ENCODE measurements at regions not wholly inside any gene's neighbourhood (a gene's known extent, or its start where the extent isn't known, plus 50 kb on each side); places are given as distances from the start of the nearest gene placed in this dataset.

GRCh38 chr5:36494841-36495601 is 111.4 kb upstream of the SLC1A3 start:
- ATAC-seq: no peak
- TF ChIP-seq RARB (CRISPR knock-in tag; IDR thresholded peaks at IDR 0.05) (no peak), TSHZ2 (CRISPR knock-in tag; IDR thresholded peaks at IDR 0.05) (no peak), TCF4 (CRISPR knock-in tag; IDR thresholded peaks at IDR 0.05; ENCODE audit: borderline replicate concordance) (no peak), CSDC2 (CRISPR knock-in tag; IDR thresholded peaks at IDR 0.05) (no peak), TOX (CRISPR knock-in tag; IDR thresholded peaks at IDR 0.05; ENCODE audit: borderline replicate concordance) (no peak), ZNF70 (CRISPR knock-in tag; IDR thresholded peaks at IDR 0.05) (no peak)
- TF ChIP-seq, protein P1, sequence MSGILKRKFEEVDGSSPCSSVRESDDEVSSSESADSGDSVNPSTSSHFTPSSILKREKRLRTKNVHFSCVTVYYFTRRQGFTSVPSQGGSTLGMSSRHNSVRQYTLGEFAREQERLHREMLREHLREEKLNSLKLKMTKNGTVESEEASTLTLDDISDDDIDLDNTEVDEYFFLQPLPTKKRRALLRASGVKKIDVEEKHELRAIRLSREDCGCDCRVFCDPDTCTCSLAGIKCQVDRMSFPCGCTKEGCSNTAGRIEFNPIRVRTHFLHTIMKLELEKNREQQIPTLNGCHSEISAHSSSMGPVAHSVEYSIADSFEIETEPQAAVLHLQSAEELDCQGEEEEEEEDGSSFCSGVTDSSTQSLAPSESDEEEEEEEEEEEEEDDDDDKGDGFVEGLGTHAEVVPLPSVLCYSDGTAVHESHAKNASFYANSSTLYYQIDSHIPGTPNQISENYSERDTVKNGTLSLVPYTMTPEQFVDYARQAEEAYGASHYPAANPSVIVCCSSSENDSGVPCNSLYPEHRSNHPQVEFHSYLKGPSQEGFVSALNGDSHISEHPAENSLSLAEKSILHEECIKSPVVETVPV (CRISPR knock-in tag; IDR thresholded peaks at IDR 0.05): no peak

DNA sequence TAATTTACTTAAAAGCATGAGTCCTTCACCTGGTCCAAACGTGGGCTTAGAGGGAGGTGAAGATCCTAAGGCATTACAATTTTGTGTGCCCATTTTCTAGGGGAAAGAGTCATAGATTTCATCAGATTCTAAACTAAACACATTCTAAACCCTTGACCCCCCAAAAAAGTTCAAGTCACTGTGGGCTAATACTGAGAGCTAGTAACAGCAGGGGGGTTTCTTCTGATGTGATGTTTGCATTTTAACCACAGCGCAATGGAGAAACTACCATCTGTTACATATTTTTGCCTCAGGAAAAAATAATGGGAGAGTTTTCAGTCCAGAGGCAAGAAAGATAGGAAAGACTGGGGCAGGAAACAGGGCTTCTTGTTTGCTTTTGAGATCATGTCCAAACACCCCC is 110.8 kb upstream of the SLC1A3 start:
- TF ChIP-seq ZFP30 (CRISPR knock-in tag; IDR thresholded peaks at IDR 0.05): no peak
- TF ChIP-seq ZNF70 (CRISPR knock-in tag; IDR thresholded peaks at IDR 0.05): no peak
- TF ChIP-seq POU6F1 (CRISPR knock-in tag; IDR thresholded peaks at IDR 0.05; ENCODE audit: borderline replicate concordance, low read depth): no peak
- TF ChIP-seq OSR1 (CRISPR knock-in tag; IDR thresholded peaks at IDR 0.05): no peak
- no peak for TF ChIP-seq TOX (CRISPR knock-in tag; IDR thresholded peaks at IDR 0.05; ENCODE audit: borderline replicate concordance)
- TF ChIP-seq CSDC2 (CRISPR knock-in tag; IDR thresholded peaks at IDR 0.05): no peak
- no peak for TF ChIP-seq BACH2 (CRISPR knock-in tag; IDR thresholded peaks at IDR 0.05; ENCODE audit: borderline replicate concordance)
- TF ChIP-seq, protein P2, sequence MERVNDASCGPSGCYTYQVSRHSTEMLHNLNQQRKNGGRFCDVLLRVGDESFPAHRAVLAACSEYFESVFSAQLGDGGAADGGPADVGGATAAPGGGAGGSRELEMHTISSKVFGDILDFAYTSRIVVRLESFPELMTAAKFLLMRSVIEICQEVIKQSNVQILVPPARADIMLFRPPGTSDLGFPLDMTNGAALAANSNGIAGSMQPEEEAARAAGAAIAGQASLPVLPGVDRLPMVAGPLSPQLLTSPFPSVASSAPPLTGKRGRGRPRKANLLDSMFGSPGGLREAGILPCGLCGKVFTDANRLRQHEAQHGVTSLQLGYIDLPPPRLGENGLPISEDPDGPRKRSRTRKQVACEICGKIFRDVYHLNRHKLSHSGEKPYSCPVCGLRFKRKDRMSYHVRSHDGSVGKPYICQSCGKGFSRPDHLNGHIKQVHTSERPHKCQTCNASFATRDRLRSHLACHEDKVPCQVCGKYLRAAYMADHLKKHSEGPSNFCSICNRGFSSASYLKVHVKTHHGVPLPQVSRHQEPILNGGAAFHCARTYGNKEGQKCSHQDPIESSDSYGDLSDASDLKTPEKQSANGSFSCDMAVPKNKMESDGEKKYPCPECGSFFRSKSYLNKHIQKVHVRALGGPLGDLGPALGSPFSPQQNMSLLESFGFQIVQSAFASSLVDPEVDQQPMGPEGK (CRISPR knock-in tag; IDR thresholded peaks at IDR 0.05; ENCODE audit: borderline replicate concordance): no peak
- no peak for TF ChIP-seq TCF4 (CRISPR knock-in tag; IDR thresholded peaks at IDR 0.05; ENCODE audit: borderline replicate concordance)
- no peak for TF ChIP-seq ESRRG (CRISPR knock-in tag; IDR thresholded peaks at IDR 0.05)
- no peak for TF ChIP-seq ISL1 (CRISPR knock-in tag; IDR thresholded peaks at IDR 0.05)
- no peak for TF ChIP-seq ZNF565 (CRISPR knock-in tag; conservative IDR thresholded peaks at IDR 0.05; ENCODE audit: low read depth)
- TF ChIP-seq, protein P3, sequence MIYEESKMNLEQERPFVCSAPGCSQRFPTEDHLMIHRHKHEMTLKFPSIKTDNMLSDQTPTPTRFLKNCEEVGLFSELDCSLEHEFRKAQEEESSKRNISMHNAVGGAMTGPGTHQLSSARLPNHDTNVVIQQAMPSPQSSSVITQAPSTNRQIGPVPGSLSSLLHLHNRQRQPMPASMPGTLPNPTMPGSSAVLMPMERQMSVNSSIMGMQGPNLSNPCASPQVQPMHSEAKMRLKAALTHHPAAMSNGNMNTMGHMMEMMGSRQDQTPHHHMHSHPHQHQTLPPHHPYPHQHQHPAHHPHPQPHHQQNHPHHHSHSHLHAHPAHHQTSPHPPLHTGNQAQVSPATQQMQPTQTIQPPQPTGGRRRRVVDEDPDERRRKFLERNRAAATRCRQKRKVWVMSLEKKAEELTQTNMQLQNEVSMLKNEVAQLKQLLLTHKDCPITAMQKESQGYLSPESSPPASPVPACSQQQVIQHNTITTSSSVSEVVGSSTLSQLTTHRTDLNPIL (CRISPR knock-in tag; IDR thresholded peaks at IDR 0.05; ENCODE audit: low read depth): no peak

GRCh38 chr5:36496471-36496870 is 109.9 kb upstream of the SLC1A3 start:
- TF ChIP-seq ZFP30 (CRISPR knock-in tag; IDR thresholded peaks at IDR 0.05) (no peak), SNAI2 (CRISPR knock-in tag; IDR thresholded peaks at IDR 0.05) (no peak), BACH2 (CRISPR knock-in tag; IDR thresholded peaks at IDR 0.05; ENCODE audit: borderline replicate concordance) (no peak), ISL1 (CRISPR knock-in tag; IDR thresholded peaks at IDR 0.05) (no peak), ZC3H10 (CRISPR knock-in tag; IDR thresholded peaks at IDR 0.05) (no peak), OSR1 (CRISPR knock-in tag; IDR thresholded peaks at IDR 0.05) (no peak), TCF4 (CRISPR knock-in tag; IDR thresholded peaks at IDR 0.05; ENCODE audit: borderline replicate concordance) (no peak), ESRRG (CRISPR knock-in tag; IDR thresholded peaks at IDR 0.05) (no peak), ZNF565 (CRISPR knock-in tag; conservative IDR thresholded peaks at IDR 0.05; ENCODE audit: low read depth) (no peak)
- no peak for ATAC-seq

More for the DNA sequence above, 110.8 kb upstream of the SLC1A3 start:
- ATAC-seq: no peak
